GM12872 (cell line): ENCODE measurements at regions not wholly inside any gene's neighbourhood (a gene's known extent, or its start where the extent isn't known, plus 50 kb on each side); places are given as distances from the start of the nearest gene placed in this dataset.

ENCODE experiments used
- TF ChIP-seq, protein P1 (sequence below): IDR thresholded peaks from 3 replicates; pipeline ENCODE4 v1.5.1; 2011; ENCODE audit warnings: low read depth, mild to moderate bottlenecking, low read length, moderate library complexity; ENCODE audit not compliant: insufficient read depth

GRCh38 chr2:11912980-11913379 lies 166.5 kb downstream of the LPIN1 start:
- TF ChIP-seq, protein P1, sequence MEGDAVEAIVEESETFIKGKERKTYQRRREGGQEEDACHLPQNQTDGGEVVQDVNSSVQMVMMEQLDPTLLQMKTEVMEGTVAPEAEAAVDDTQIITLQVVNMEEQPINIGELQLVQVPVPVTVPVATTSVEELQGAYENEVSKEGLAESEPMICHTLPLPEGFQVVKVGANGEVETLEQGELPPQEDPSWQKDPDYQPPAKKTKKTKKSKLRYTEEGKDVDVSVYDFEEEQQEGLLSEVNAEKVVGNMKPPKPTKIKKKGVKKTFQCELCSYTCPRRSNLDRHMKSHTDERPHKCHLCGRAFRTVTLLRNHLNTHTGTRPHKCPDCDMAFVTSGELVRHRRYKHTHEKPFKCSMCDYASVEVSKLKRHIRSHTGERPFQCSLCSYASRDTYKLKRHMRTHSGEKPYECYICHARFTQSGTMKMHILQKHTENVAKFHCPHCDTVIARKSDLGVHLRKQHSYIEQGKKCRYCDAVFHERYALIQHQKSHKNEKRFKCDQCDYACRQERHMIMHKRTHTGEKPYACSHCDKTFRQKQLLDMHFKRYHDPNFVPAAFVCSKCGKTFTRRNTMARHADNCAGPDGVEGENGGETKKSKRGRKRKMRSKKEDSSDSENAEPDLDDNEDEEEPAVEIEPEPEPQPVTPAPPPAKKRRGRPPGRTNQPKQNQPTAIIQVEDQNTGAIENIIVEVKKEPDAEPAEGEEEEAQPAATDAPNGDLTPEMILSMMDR: no peak

GRCh38 chr2:11914455-11914854 lies 168.0 kb downstream of the LPIN1 start:
- TF ChIP-seq, protein P1: no peak

DNA sequence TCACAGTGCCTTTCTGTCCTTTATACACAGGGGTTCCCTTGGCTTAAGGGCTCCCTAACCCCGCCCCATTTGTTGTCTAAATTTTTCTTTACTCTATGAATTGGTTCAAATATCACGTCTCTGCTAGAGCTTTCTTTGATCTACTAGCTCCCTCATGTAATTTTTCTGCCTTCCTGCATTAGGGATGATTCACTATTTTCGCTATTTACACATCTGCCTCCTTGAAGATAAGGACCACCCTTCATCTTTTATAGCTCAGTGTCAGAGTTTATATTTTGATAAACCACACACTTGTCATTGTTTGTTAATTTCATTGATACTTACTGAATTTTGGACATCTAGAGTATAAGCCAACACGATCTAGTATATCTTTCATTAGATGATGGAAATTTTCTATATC lies 169.2 kb downstream of the LPIN1 start:
- TF ChIP-seq, protein P1: no peak

GRCh38 chr2:11919953-11920352 lies 173.5 kb downstream of the LPIN1 start:
- TF ChIP-seq, protein P1: no peak

- TF ChIP-seq, protein P1: no peak
These were observed 174.7 kb downstream of the LPIN1 start for GRCh38 chr2:11920993-11921583.

GRCh38 chr2:11922294-11922693 lies 175.9 kb downstream of the LPIN1 start:
- TF ChIP-seq, protein P1: no peak

DNA sequence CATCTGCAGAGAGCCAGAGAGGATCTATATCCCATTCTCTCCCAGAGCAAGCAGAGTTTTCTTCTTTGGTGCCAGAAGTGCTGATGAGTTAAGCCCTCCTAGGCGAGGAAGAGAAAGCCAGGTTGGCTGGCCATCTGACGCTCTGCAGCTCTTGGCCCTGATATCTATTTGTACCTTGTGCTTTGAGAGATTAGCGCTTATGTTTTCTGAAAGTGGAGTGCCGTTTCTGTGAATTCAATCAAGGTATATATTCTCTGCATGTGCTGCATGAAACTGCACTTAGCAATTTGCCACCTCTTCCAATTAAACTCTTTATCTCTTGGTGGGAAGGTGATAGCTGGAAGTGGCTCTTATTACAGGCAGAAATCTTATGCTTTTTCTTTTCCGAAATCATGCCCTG lies 177.5 kb downstream of the LPIN1 start:
- TF ChIP-seq, protein P1: no peak
